Common myeloid progenitor, CD34-positive (primary cell): ENCODE measurements at regions not wholly inside any gene's neighbourhood (a gene's known extent, or its start where the extent isn't known, plus 50 kb on each side); places are given as distances from the start of the nearest gene placed in this dataset.

ENCODE experiments used
- CTCF ChIA-PET: fragments of 350-600 bp; sonication (Branson Sonifier 250); formaldehyde crosslinking; loops from one replicate; lab custom pipeline; 2021; ENCODE audit warnings: antibody characterized with exemption; lab: Charles Lee
- POLR2A ChIA-PET: fragments of 350-600 bp; sonication (Branson Sonifier 250); formaldehyde crosslinking; loops from one replicate; lab custom pipeline; 2021; ENCODE audit warnings: antibody characterized with exemption; lab: Charles Lee
- DNase-seq, 3 donors: peaks; one replicate each; pipeline versions ENCODE4 v3.0.0 to v3.0.0-alpha.2; 2013
- H3K27ac ChIP-seq, 2 experiments: 1 replicate in 1 of 2; 2 replicates in 1 of 2; pipeline ENCODE4 v1.7.0; 2013; ENCODE audit warnings: inconsistent platforms in 2 of 2, low read length in 2 of 2, mild to moderate bottlenecking in 2 of 2, low read depth in 1 of 2, moderate library complexity in 1 of 2; ENCODE audit not compliant: severe bottlenecking in 2 of 2, insufficient read depth in 1 of 2, poor library complexity in 1 of 2
- H3K27me3 ChIP-seq, 5 experiments: replicated peaks in 2 of 5; 1 replicate in 3 of 5; 2 replicates in 2 of 5; pipeline versions ENCODE4 v1.6.1 to v1.7.0; 2013; ENCODE audit warnings: low read length in 4 of 5, mild to moderate bottlenecking in 2 of 5, moderate library complexity in 2 of 5, inconsistent platforms in 1 of 5; ENCODE audit not compliant: insufficient read depth in 5 of 5, control insufficient read depth in 4 of 5
- H3K36me3 ChIP-seq, 4 experiments: 1 replicate in 2 of 4; 2 replicates in 2 of 4; pipeline versions ENCODE4 v1.6.1 to v1.7.0; 2013; ENCODE audit warnings: low read length in 3 of 4, control low read depth in 1 of 4, mild to moderate bottlenecking in 1 of 4; ENCODE audit not compliant: control insufficient read depth in 4 of 4, insufficient read depth in 4 of 4
- H3K4me1 ChIP-seq, 4 experiments: 1 replicate in 3 of 4; 2 replicates in 1 of 4; pipeline versions ENCODE4 v1.6.1 to v1.7.1; 2013; ENCODE audit warnings: low read length in 3 of 4, mild to moderate bottlenecking in 3 of 4, control low read depth in 1 of 4, inconsistent platforms in 1 of 4, moderate library complexity in 1 of 4; ENCODE audit not compliant: control insufficient read depth in 4 of 4, insufficient read depth in 4 of 4; ENCODE audit errors: control extremely low read depth in 1 of 4
- H3K4me3 ChIP-seq, 7 experiments: 1 replicate in 4 of 7; 2 replicates in 3 of 7; pipeline versions ENCODE4 v1.5.1 to v1.7.0; 2013; ENCODE audit warnings: mild to moderate bottlenecking in 7 of 7, low read length in 6 of 7, moderate library complexity in 6 of 7, inconsistent platforms in 2 of 7, low read depth in 2 of 7, control low read depth in 1 of 7; ENCODE audit not compliant: insufficient read depth in 4 of 7, control insufficient read depth in 1 of 7; ENCODE audit errors: extremely low read depth in 1 of 7
- H3K9me3 ChIP-seq, 5 experiments: 1 replicate in 4 of 5; 2 replicates in 1 of 5; pipeline versions ENCODE4 v1.6.1 to v1.7.1; 2013; ENCODE audit warnings: low read length in 4 of 5, mild to moderate bottlenecking in 2 of 5, inconsistent platforms in 1 of 5, low read depth in 1 of 5, moderate library complexity in 1 of 5; ENCODE audit not compliant: control insufficient read depth in 4 of 5, insufficient read depth in 2 of 5; ENCODE audit errors: control extremely low read depth in 1 of 5
- WGBS: methylation state at CpG from one replicate; pipeline ENCODE4 v1.1.5; 2013; ENCODE audit not compliant: insufficient coverage; 5-methylcytosine and 5-hydroxymethylcytosine counted together

GRCh38 chr4:133588306-133588705, 439.2 kb downstream of the PCDH10 start:
- POLR2A ChIA-PET = no interaction called here

GRCh38 chr4:133585323-133585722, 436.2 kb downstream of the PCDH10 start:
- Histone ChIP-seq H3K27me3 (no peaks in the 10 kb centered on the region), H3K4me1 (no peaks in the 10 kb centered on the region), H3K4me3 (no peak overlapping the region), H3K36me3 (no peaks in the 10 kb centered on the region), H3K27ac (no peak overlapping the region), H3K9me3 (no peaks in the 10 kb centered on the region)
- CTCF ChIA-PET = no interaction called here
- WGBS = 100% methylated on average over 8 of the region's 8 CpGs
- POLR2A ChIA-PET = no interaction called here
- DNase-seq = no peak

More at GRCh38 chr4:133588306-133588705, 439.2 kb downstream of the PCDH10 start:
- Histone ChIP-seq H3K4me3 (no peak overlapping the region), H3K27ac (no peak overlapping the region), H3K4me1 (no peaks in the 10 kb centered on the region), H3K27me3 (no peaks in the 10 kb centered on the region), H3K36me3 (no peaks in the 10 kb centered on the region), H3K9me3 (no peaks in the 10 kb centered on the region)
- DNase-seq = no peak
- CTCF ChIA-PET = no interaction called here
- WGBS = 100% methylated on average over 2 of the region's 2 CpGs

GRCh38 chr4:133584714-133585113, 435.6 kb downstream of the PCDH10 start:
- no peak overlapping the region for H3K27ac ChIP-seq
- no peaks in the 10 kb centered on the region for H3K27me3 ChIP-seq
- H3K4me3 ChIP-seq = no peak overlapping the region
- CTCF ChIA-PET = no interaction called here
- no peaks in the 10 kb centered on the region for H3K9me3 ChIP-seq
- POLR2A ChIA-PET = no interaction called here
- DNase-seq = no peak
- 94% methylated on average over 5 of the region's 5 CpGs for WGBS
- H3K4me1 ChIP-seq = no peaks in the 10 kb centered on the region
- no peaks in the 10 kb centered on the region for H3K36me3 ChIP-seq

DNA sequence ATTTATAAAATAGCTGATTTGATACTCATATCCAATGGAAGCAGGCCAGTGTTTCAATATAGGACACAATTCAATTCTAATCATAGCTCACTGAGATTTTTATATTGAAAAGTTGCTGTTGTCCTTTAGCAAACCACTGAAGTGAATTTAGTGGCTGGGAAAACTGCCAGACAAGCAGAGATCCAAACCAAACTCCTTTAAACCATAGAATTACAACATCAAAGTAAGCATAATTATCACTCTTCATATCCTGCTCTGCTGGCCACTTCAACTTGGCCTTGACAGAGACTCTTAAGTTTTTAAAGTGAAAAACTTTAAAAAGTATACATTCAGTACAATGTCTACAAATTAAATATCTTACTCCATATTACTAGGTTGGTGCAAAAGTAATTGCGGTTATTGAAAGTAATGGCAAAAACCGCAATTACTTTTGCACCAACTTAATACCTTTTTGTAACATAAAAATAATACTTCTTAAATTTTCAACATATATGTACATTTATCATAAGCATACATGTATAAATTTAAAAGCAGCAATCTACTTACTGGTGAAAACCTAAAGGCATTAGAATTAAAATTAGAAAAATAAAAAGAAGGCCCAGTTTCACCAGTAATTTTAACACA, 433.0 kb downstream of the PCDH10 start:
- CTCF ChIA-PET = no interaction called here
- H3K4me1 ChIP-seq = no peaks in the 10 kb centered on the region
- H3K27me3 ChIP-seq = no peaks in the 10 kb centered on the region
- no peak overlapping the region for H3K4me3 ChIP-seq
- H3K9me3 ChIP-seq = no peaks in the 10 kb centered on the region
- POLR2A ChIA-PET = no interaction called here
- no peaks in the 10 kb centered on the region for H3K36me3 ChIP-seq
- no peak overlapping the region for H3K27ac ChIP-seq
- DNase-seq = no peak
- WGBS = no CpG with 5 or more reads among the region's 2 CpGs

GRCh38 chr4:133574248-133574647, 425.2 kb downstream of the PCDH10 start:
- POLR2A ChIA-PET = no interaction called here
- no CpG with 5 or more reads among the region's 1 CpG for WGBS

DNA sequence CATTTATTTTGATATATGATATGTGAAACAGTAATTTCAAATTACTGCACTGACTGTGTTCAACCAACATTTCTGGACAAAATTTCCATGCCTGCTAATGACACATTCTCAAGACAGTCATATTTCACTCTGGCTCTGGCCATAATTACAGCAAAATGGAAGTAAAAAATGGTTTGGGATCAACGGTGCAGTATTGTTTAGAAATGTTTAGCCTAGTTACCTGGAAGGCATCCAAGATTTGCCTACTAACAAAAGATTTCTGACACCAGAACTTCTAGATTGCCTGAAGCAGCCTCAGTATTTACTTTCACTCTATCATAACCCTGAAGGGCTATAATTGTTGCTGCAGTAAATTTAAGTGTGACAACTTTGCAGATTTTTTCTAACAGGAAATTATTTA, 416.3 kb downstream of the PCDH10 start:
- Histone ChIP-seq H3K27me3 (peaks cover 0 to 2% (median 0%) of the 10 kb centered on the region in 5 experiments), H3K27ac (no peak overlapping the region), H3K4me1 (no peaks in the 10 kb centered on the region), H3K9me3 (no peaks in the 10 kb centered on the region), H3K36me3 (no peaks in the 10 kb centered on the region), H3K4me3 (no peak overlapping the region)
- DNase-seq = no peak
- ChIA-PET POLR2A (no interaction called here), CTCF (no interaction called here)
- 0% methylated on average over 1 of the region's 1 CpG for WGBS

More at GRCh38 chr4:133574248-133574647, 425.2 kb downstream of the PCDH10 start:
- Histone ChIP-seq H3K4me3 (no peak overlapping the region), H3K27ac (no peak overlapping the region), H3K27me3 (no peaks in the 10 kb centered on the region), H3K9me3 (no peaks in the 10 kb centered on the region), H3K36me3 (no peaks in the 10 kb centered on the region), H3K4me1 (no peaks in the 10 kb centered on the region)
- CTCF ChIA-PET = no interaction called here
- no peak for DNase-seq

DNA sequence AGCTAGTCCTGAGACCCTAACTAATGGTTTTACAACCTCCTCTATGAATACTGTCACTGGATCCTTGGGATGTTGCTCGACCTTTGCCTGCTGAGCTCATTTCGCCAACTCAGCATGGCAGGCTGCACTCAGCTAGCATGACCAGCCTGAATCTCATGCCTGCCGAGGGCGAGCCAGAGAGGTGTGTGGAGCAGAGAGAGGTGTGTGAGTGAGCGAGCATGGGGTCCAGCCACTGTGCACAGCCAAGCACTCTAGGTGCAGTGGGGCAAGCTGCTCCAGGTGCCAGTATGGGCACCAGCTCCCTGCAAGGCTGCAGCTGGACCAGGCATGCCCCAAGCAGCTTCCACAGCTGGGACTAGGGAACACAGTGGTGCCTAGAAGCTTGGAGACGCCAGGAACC, 410.9 kb downstream of the PCDH10 start:
- Histone ChIP-seq H3K9me3 (no peaks in the 10 kb centered on the region), H3K27me3 (no peaks in the 10 kb centered on the region), H3K4me1 (no peaks in the 10 kb centered on the region), H3K27ac (no peak overlapping the region), H3K36me3 (no peaks in the 10 kb centered on the region), H3K4me3 (no peak overlapping the region)
- WGBS = 100% methylated on average over 4 of the region's 6 CpGs
- POLR2A ChIA-PET = no interaction called here
- DNase-seq = no peak
- CTCF ChIA-PET = no interaction called here
